ENCODE measurements at regions not wholly inside any gene's neighbourhood (a gene's known extent, or its start where the extent isn't known, plus 50 kb on each side); places are given as distances from the start of the nearest gene placed in this dataset.

DNA sequence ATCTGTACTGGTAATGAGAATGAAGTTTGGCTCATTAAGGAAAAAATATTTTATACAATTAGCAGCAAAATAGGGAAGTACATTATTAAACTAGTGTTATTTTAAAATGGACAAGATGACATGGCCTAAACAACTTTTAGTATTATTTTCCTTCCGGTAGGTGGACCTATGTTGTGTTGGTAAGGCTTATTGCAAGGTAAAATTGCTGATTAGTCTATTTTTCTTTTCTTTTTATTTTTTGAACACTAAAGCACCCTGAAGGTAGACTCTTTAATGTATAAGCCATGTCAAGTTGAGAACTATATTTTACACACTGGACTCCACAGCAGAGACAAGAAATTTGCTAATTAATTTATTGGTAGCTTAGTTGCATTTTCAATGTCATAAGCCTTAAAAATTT lies 239.5 kb upstream of the POT1 start (continued):
- no peak for TF ChIP-seq CLOCK (CRISPR knock-in tag; IDR thresholded peaks at IDR 0.05; ENCODE audit: borderline replicate concordance)
- peak; percentile 58 for TF ChIP-seq MAFG (tag; conservative IDR thresholded peaks at IDR 0.05)
- no peak for TF ChIP-seq KDM4B (IDR thresholded peaks at IDR 0.05; ENCODE audit: borderline replicate concordance in 2 of 2, low read depth in 1 of 2)
- no peak for TF ChIP-seq KAT2B (IDR thresholded peaks at IDR 0.05; ENCODE audit: low read depth, low read length)
- no peak for TF ChIP-seq PTBP1 (IDR thresholded peaks at IDR 0.05; ENCODE audit: low read depth, low read length)
- no peak for TF ChIP-seq THRAP3 (IDR thresholded peaks at IDR 0.05; ENCODE audit: borderline replicate concordance)
- no peak for TF ChIP-seq TAF7 (tag; IDR thresholded peaks at IDR 0.05)
- no peak for TF ChIP-seq FOXK1 (CRISPR knock-in tag; IDR thresholded peaks at IDR 0.05; ENCODE audit: borderline replicate concordance)
- TF ChIP-seq BRD4 (IDR thresholded peaks at IDR 0.05), result no peak
- TF ChIP-seq ZNF354B (CRISPR knock-in tag; IDR thresholded peaks at IDR 0.05), result no peak

DNA sequence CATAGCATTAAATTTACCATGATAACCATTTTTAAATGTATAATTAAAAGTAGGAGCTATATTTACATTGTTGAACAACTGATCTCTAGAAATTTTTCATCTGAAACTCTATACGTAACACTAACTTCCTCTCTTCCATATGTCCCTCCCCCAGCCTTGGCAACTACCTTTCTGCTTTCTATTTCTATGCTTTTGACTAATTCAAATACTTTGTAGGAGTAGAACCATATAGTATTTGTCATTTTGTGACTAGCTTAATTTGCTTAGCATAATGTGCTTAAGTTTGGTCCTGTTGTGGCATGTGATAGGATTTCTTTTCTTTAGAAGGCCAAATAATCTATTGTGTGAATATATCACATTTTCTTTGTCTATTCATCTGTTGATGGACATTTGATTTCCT lies 225.3 kb upstream of the POT1 start:
- no peak for ATAC-seq
- in situ Hi-C loops (cut with MboI), result no loop called here
- no peak overlapping the region for H2AFZ ChIP-seq (ENCODE audit: low read depth, low read length)
- TF ChIP-seq NCOA2 (IDR thresholded peaks at IDR 0.05; ENCODE audit: partially characterized antibody in 2 of 2), result no peak
- TF ChIP-seq, protein P1, sequence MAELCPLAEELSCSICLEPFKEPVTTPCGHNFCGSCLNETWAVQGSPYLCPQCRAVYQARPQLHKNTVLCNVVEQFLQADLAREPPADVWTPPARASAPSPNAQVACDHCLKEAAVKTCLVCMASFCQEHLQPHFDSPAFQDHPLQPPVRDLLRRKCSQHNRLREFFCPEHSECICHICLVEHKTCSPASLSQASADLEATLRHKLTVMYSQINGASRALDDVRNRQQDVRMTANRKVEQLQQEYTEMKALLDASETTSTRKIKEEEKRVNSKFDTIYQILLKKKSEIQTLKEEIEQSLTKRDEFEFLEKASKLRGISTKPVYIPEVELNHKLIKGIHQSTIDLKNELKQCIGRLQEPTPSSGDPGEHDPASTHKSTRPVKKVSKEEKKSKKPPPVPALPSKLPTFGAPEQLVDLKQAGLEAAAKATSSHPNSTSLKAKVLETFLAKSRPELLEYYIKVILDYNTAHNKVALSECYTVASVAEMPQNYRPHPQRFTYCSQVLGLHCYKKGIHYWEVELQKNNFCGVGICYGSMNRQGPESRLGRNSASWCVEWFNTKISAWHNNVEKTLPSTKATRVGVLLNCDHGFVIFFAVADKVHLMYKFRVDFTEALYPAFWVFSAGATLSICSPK (IDR thresholded peaks at IDR 0.05; ENCODE audit: borderline replicate concordance), result no peak
- no peak for TF ChIP-seq TFAP4 (CRISPR knock-in tag; IDR thresholded peaks at IDR 0.05; ENCODE audit: borderline replicate concordance)
- no peak for TF ChIP-seq SMC3 (conservative IDR thresholded peaks at IDR 0.05; ENCODE audit: insufficient read depth, low read depth, low read length)
- no peak for TF ChIP-seq ILF3 (IDR thresholded peaks at IDR 0.05; ENCODE audit: borderline replicate concordance)
- TF ChIP-seq CBX1 (IDR thresholded peaks at IDR 0.05; ENCODE audit: low read depth), result no peak
- TF ChIP-seq ZFP36 (IDR thresholded peaks at IDR 0.05; ENCODE audit: low read depth, low read length, partially characterized antibody), result no peak

More for the DNA sequence above, 225.3 kb upstream of the POT1 start:
- ChIA-PET CTCF (ENCODE audit: low intra/inter-chr PET ratio) (no interaction called here), POLR2A (no interaction called here)
- no peaks in the 10 kb centered on the region for H3K9me3 ChIP-seq (replicated peaks; ENCODE audit: control insufficient read depth, insufficient read depth, low read depth, low read length)
- WGBS (ENCODE audit: insufficient coverage, low coverage, missing lambda C conversion rate), result 29% methylated on average over 1 of the region's 1 CpG
- H3K9me1 ChIP-seq (ENCODE audit: control insufficient read depth, insufficient read depth, low read length), result no peaks in the 10 kb centered on the region
- no peaks in the 10 kb centered on the region for H4K20me1 ChIP-seq (replicated peaks; ENCODE audit: control insufficient read depth, insufficient read depth, low read length)
- no peak for DNase-seq (ENCODE audit: extremely low read depth in 1 of 4, low spot score in 3 of 4)
- H3K4me1 ChIP-seq (replicated peaks in 1 of 2; ENCODE audit: control insufficient read depth in 2 of 2, insufficient read depth in 2 of 2, low read length in 2 of 2), result no peaks in the 10 kb centered on the region
- no peaks in the 10 kb centered on the region for H3K27me3 ChIP-seq (ENCODE audit: control insufficient read depth in 2 of 2, insufficient read depth in 2 of 2, low read length in 2 of 2)
- BruUV-seq (replicated peaks), result no TSS peak
- no peaks in the 10 kb centered on the region for H3K79me2 ChIP-seq (ENCODE audit: control insufficient read depth, insufficient read depth, low read length)
- H3K4me2 ChIP-seq (ENCODE audit: insufficient read depth, low read length), result no peak overlapping the region
- no peak overlapping the region for H3K27ac ChIP-seq (ENCODE audit: extremely low read depth, low read depth, low read length)
- intact Hi-C loops (cut with micrococcal nuclease), result no loop called here
- FAIRE-seq, result no peak
- no peak overlapping the region for H3K4me3 ChIP-seq
- no peaks in the 10 kb centered on the region for H3K36me3 ChIP-seq (ENCODE audit: control insufficient read depth, insufficient read depth, low read length)
- no peak overlapping the region for H3K9ac ChIP-seq (ENCODE audit: insufficient read depth in 1 of 2, low read depth in 2 of 2, low read length in 2 of 2)
